ENCODE measurements at regions not wholly inside any gene's neighbourhood (a gene's known extent, or its start where the extent isn't known, plus 50 kb on each side); places are given as distances from the start of the nearest gene placed in this dataset.

DNA sequence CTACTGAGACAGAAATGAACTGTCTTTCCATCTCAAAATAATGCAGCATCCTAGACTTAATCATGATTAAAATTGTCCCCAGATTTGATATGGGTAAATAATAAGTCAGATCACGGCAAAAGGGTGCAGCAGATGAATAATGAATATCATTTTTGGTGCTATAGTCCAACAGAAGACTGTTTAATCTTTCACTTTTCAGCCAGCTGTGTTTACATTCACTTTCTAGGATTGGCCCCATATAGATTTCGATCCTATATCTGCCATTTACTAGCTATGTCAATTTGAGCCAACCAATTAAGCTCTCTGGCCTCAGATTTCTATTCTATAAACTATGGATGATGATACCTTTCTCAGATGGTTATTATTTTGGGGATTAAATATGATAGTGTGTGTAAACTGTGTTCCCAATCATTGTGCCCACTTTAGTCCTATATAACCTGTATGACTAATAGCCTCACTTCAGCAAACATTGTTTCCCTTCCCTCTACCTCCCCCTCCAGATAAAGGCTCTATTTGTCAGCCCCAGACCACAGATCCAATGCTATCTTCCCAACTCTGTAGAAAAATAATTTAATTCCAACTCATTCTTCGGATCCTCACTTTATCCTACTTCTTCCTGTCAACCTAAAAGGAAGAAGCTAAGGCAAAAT lies 53.6 kb upstream of the NT5E start:
- H3K27me3 ChIP-seq (ENCODE audit: control insufficient read depth, insufficient read depth, low read length) = no peaks in the 10 kb centered on the region
- CTCF ChIA-PET = interaction anchor here (1.5 kb wide), 1 partner anchor 13 kb away, joined by 5 read pairs; no protein-coding TSS in a partner anchor
- TF ChIP-seq, protein P1, sequence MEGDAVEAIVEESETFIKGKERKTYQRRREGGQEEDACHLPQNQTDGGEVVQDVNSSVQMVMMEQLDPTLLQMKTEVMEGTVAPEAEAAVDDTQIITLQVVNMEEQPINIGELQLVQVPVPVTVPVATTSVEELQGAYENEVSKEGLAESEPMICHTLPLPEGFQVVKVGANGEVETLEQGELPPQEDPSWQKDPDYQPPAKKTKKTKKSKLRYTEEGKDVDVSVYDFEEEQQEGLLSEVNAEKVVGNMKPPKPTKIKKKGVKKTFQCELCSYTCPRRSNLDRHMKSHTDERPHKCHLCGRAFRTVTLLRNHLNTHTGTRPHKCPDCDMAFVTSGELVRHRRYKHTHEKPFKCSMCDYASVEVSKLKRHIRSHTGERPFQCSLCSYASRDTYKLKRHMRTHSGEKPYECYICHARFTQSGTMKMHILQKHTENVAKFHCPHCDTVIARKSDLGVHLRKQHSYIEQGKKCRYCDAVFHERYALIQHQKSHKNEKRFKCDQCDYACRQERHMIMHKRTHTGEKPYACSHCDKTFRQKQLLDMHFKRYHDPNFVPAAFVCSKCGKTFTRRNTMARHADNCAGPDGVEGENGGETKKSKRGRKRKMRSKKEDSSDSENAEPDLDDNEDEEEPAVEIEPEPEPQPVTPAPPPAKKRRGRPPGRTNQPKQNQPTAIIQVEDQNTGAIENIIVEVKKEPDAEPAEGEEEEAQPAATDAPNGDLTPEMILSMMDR (IDR thresholded peaks at IDR 0.05; ENCODE audit: insufficient read depth, low read depth, low read length) = no peak
- DNase-seq (ENCODE audit: low read depth) = no peak
- H3K36me3 ChIP-seq (ENCODE audit: control insufficient read depth, insufficient read depth, low read length) = no peaks in the 10 kb centered on the region
- POLR2A ChIA-PET = no interaction called here
- H3K4me3 ChIP-seq (ENCODE audit: low read depth, low read length) = no peak overlapping the region

DNA sequence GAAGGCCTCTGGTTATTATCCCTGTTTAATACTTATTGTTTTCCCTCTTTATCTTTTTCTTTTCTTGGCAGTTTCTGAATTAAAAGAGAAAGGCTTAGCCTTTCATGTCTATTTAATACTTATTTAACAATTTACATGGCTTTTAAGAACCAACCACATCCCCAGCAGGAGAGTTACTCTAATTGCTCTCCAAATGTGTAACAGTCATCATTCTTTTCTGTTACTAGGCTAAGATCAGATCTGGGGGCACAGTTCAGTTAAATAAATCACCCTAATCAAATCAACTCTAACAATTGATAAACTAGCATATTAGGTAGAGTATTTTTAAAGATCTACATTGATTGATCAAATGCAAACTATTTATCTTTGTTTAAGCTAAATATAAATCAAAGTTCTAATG lies 54.1 kb upstream of the NT5E start:
- DNase-seq (ENCODE audit: low read depth) = no peak
- ChIA-PET POLR2A (no interaction called here), CTCF (interaction anchor here (1.5 kb wide), 1 partner anchor 13 kb away, joined by 5 read pairs; no protein-coding TSS in a partner anchor)
- TF ChIP-seq, protein P1 (IDR thresholded peaks at IDR 0.05; ENCODE audit: insufficient read depth, low read depth, low read length) = no peak
- Histone ChIP-seq H3K27me3 (ENCODE audit: control insufficient read depth, insufficient read depth, low read length) (no peaks in the 10 kb centered on the region), H3K4me3 (ENCODE audit: low read depth, low read length) (no peak overlapping the region), H3K36me3 (ENCODE audit: control insufficient read depth, insufficient read depth, low read length) (no peaks in the 10 kb centered on the region)

GRCh38 chr6:85394853-85395538 lies 54.9 kb upstream of the NT5E start:
- no peak for DNase-seq (ENCODE audit: low read depth)
- ChIA-PET POLR2A (no interaction called here), CTCF (interaction anchor here (1.5 kb wide), 1 partner anchor 12 kb away, joined by 5 read pairs; no protein-coding TSS in a partner anchor)

DNA sequence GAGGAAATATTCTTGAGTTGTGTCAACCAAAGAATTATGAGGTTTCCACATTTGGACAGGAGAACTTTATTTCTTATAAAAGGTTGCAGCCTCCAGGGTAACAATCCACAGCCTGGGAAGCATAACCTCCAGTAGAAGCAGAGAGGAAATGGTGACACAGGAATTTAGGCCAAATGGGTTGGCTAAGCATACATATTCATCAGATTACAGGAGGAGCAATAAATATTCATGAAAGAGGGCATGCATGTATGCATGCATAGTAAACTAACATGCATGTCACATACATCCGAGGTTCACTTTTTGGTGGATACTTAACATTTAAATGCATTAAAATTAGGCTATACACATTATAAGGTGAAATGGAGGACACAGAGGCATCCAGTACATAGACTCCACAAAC lies 55.7 kb upstream of the NT5E start:
- TF ChIP-seq, protein P1 (IDR thresholded peaks at IDR 0.05; ENCODE audit: insufficient read depth, low read depth, low read length) = no peak

More at GRCh38 chr6:85394853-85395538, 54.9 kb upstream of the NT5E start:
- no peak overlapping the region for H3K4me3 ChIP-seq (ENCODE audit: low read depth, low read length)
- no peaks in the 10 kb centered on the region for H3K27me3 ChIP-seq (ENCODE audit: control insufficient read depth, insufficient read depth, low read length)
- no peaks in the 10 kb centered on the region for H3K36me3 ChIP-seq (ENCODE audit: control insufficient read depth, insufficient read depth, low read length)
- TF ChIP-seq, protein P1 (IDR thresholded peaks at IDR 0.05; ENCODE audit: insufficient read depth, low read depth, low read length) = no peak

DNA sequence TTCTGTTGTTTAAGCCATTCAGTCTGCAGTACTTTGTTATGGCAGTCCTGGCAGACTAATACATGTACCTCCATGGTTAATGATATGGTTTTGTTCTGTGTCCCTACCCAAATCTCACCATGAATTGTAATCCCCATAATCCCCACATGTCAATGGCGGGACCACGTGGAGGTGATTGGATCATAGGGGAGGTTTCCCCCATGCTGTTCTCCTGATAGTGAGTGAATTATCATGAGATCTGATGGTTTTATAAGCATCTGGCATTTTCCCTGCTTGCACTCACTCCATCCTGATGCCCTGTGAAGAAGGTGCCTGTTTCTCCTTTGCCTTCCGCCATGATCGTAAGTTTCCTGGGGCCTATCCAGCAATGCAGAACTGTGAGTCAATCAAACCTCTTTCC lies 57.5 kb upstream of the NT5E start:
- no peaks in the 10 kb centered on the region for H3K36me3 ChIP-seq (ENCODE audit: control insufficient read depth, insufficient read depth, low read length)
- ChIA-PET POLR2A (no interaction called here), CTCF (no interaction called here)
- no peaks in the 10 kb centered on the region for H3K27me3 ChIP-seq (ENCODE audit: control insufficient read depth, insufficient read depth, low read length)
- TF ChIP-seq, protein P1 (IDR thresholded peaks at IDR 0.05; ENCODE audit: insufficient read depth, low read depth, low read length) = no peak
- DNase-seq (ENCODE audit: low read depth) = no peak
- no peak overlapping the region for H3K4me3 ChIP-seq (ENCODE audit: low read depth, low read length)

More for the DNA sequence above, 55.7 kb upstream of the NT5E start:
- no peak overlapping the region for H3K4me3 ChIP-seq (ENCODE audit: low read depth, low read length)
- ChIA-PET CTCF (no interaction called here), POLR2A (no interaction called here)
- no peaks in the 10 kb centered on the region for H3K36me3 ChIP-seq (ENCODE audit: control insufficient read depth, insufficient read depth, low read length)
- no peak for DNase-seq (ENCODE audit: low read depth)
- H3K27me3 ChIP-seq (ENCODE audit: control insufficient read depth, insufficient read depth, low read length) = no peaks in the 10 kb centered on the region

Data from BJ (cell line).